Fibroblast of skin of back (primary cell): ENCODE measurements at regions not wholly inside any gene's neighbourhood (a gene's known extent, or its start where the extent isn't known, plus 50 kb on each side); places are given as distances from the start of the nearest gene placed in this dataset.

Source experiments
- DNase-seq: peaks from one replicate; pipeline ENCODE4 v3.0.0-alpha.2; 2013

GRCh38 chrX:102988517-102988916 is 51.4 kb downstream of the RAB40AL start:
- no peak for DNase-seq

GRCh38 chrX:102995316-102995715 is 58.2 kb downstream of the RAB40AL start:
- DNase-seq: no peak

- peak; percentile 6 for DNase-seq
Observed at GRCh38 chrX:103002576-103002975, 61.4 kb downstream of the BEX1 start.
